Neural cell (in vitro differentiated cells): ENCODE measurements at regions not wholly inside any gene's neighbourhood (a gene's known extent, or its start where the extent isn't known, plus 50 kb on each side); places are given as distances from the start of the nearest gene placed in this dataset.

Experiments
- CTCF ChIP-seq: fragments of 450-650 bp; IDR thresholded peaks from 2 replicates; pipeline ENCODE4 v1.5.1; 2014; ENCODE audit warnings: antibody characterized with exemption, mild to moderate bottlenecking, moderate library complexity; ENCODE audit not compliant: poor library complexity, severe bottlenecking
- EP300 ChIP-seq: fragments of 450-650 bp; conservative IDR thresholded peaks from 2 replicates; pipeline ENCODE4 v1.6.1; 2014; ENCODE audit warnings: antibody characterized with exemption, mild to moderate bottlenecking, moderate library complexity; ENCODE audit not compliant: poor library complexity, severe bottlenecking
- EZH2 ChIP-seq: fragments of 200-600, 300-800 bp; shearing (Covaris generic), sonication (generic); IDR thresholded peaks from 2 replicates; pipeline ENCODE4 v1.6.1; 2014; ENCODE audit warnings: antibody characterized with exemption, low read length, borderline replicate concordance, mild to moderate bottlenecking; ENCODE audit not compliant: insufficient read depth, poor library complexity, severe bottlenecking
- MXI1 ChIP-seq: fragments of 450-650 bp; conservative IDR thresholded peaks from 2 replicates; pipeline ENCODE4 v1.6.1; 2014; ENCODE audit warnings: antibody characterized with exemption, mild to moderate bottlenecking; ENCODE audit not compliant: poor library complexity, severe bottlenecking
- POLR2AphosphoS5 ChIP-seq: IDR thresholded peaks from 2 replicates; pipeline ENCODE4 v1.6.1; 2012
- RAD21 ChIP-seq: fragments of 450-650 bp; conservative IDR thresholded peaks from 2 replicates; pipeline ENCODE4 v1.6.1; 2014; ENCODE audit warnings: antibody characterized with exemption, mild to moderate bottlenecking, moderate library complexity
- SMC3 ChIP-seq: fragments of 450-650 bp; conservative IDR thresholded peaks from 2 replicates; pipeline ENCODE4 v1.6.1; 2014; ENCODE audit warnings: antibody characterized with exemption, mild to moderate bottlenecking, moderate library complexity; ENCODE audit not compliant: poor library complexity
- TAF1 ChIP-seq: IDR thresholded peaks from 2 replicates; pipeline ENCODE4 v1.6.1; 2012; ENCODE audit warnings: low read depth
- TF ChIP-seq, protein P1 (sequence below): IDR thresholded peaks from 2 replicates; pipeline ENCODE4 v1.6.1; 2012; ENCODE audit warnings: borderline replicate concordance

DNA sequence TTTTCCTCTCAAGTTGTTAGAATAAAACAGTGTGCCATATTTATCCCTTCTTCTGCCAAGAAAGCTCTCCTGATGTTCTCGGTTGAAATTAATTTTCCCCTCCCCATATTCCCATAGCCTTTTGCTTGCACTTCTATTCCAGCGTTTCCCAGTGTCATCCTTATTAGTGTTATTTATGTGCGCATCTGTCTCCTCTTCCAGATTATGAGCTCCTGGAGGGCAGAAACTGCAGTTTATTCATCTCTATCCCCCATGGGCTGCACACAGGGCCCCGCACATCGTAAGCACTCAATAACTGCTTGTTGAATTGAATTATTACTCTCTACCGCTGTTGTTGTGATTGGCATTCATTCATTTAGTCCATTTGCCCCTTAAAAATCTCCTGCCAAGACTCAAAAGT, 149.4 kb downstream of the SOX3 start:
- TF ChIP-seq EP300 (no peak), EZH2 (no peak), POLR2AphosphoS5 (no peak), CTCF (no peak), SMC3 (no peak), RAD21 (no peak), TAF1 (no peak), MXI1 (no peak)
- TF ChIP-seq, protein P1, sequence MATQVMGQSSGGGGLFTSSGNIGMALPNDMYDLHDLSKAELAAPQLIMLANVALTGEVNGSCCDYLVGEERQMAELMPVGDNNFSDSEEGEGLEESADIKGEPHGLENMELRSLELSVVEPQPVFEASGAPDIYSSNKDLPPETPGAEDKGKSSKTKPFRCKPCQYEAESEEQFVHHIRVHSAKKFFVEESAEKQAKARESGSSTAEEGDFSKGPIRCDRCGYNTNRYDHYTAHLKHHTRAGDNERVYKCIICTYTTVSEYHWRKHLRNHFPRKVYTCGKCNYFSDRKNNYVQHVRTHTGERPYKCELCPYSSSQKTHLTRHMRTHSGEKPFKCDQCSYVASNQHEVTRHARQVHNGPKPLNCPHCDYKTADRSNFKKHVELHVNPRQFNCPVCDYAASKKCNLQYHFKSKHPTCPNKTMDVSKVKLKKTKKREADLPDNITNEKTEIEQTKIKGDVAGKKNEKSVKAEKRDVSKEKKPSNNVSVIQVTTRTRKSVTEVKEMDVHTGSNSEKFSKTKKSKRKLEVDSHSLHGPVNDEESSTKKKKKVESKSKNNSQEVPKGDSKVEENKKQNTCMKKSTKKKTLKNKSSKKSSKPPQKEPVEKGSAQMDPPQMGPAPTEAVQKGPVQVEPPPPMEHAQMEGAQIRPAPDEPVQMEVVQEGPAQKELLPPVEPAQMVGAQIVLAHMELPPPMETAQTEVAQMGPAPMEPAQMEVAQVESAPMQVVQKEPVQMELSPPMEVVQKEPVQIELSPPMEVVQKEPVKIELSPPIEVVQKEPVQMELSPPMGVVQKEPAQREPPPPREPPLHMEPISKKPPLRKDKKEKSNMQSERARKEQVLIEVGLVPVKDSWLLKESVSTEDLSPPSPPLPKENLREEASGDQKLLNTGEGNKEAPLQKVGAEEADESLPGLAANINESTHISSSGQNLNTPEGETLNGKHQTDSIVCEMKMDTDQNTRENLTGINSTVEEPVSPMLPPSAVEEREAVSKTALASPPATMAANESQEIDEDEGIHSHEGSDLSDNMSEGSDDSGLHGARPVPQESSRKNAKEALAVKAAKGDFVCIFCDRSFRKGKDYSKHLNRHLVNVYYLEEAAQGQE = no peak
